HCEC 1CT (cell line): ENCODE measurements at regions not wholly inside any gene's neighbourhood (a gene's known extent, or its start where the extent isn't known, plus 50 kb on each side); places are given as distances from the start of the nearest gene placed in this dataset.

Source experiments
- DNase-seq: peaks from one replicate; pipeline ENCODE4 v3.0.0-alpha.2; 2017

- no peak for DNase-seq
Measured at GRCh38 chr4:178066338-178066941, 624.2 kb upstream of the AGA start.

DNA sequence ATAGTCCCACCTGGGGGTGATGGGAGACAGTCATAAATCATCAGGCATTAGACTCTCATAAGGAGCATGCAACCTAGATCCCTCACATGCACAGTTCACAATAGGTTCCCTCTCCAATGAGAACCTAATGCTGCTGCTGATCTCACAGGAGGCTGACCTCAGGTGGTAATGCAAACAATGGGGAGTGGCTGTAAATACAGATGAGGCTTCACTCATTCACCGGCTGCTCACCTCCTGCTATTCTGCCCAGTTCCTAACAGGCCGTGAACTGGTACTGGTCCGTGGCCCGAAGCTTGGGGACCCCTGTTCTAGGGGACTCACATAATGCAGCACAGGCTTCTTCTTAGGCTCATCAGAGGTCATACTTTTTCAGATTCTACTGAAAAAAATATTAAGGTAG, 625.9 kb upstream of the AGA start:
- no peak for DNase-seq

DNA sequence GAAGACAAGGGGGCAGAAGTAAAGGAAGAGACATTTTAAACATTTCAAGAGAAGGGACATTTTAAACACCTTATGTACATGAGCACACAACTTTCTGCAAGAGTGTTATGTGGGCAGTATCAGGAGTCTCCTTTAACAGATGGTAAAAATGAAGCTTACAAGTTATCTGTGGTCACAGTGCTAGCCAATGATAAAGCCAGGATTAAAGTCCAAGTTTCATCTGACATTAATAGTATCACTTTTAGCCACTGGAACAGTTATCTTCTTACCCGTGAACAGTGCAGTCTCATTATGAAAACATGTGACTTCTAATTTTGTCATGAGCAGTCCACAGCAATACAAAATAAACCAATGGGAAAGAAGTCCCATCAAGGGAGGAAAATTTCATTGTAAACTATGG, 627.9 kb upstream of the AGA start:
- DNase-seq, result no peak

- no peak for DNase-seq
Measured at GRCh38 chr4:178080312-178080711, 638.1 kb upstream of the AGA start.

- peak; percentile 25 for DNase-seq
Measured at GRCh38 chr4:178081176-178081575, 638.9 kb upstream of the AGA start.

GRCh38 chr4:178081896-178082295, 639.7 kb upstream of the AGA start:
- DNase-seq, result no peak

GRCh38 chr4:178082906-178083305, 640.7 kb upstream of the AGA start:
- no peak for DNase-seq

DNA sequence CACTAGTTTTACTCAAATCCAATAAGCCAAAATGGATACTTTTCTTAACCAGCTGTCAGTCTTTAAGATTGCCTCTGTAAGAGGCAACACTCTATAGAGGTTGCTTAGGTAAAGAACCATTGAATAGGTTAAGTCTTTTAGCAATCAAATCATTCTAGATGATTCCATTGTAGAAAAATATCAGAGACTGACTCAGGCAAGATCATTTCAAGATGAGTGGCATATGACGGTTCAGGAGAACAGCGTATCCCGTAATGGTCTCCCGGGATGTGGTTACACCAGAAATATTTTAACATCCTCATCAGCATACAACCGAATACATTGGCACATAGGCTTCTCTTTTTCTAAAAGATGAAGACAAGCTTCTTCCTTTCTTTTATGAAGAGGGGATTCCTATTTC, 641.7 kb upstream of the AGA start:
- DNase-seq, result no peak

DNA sequence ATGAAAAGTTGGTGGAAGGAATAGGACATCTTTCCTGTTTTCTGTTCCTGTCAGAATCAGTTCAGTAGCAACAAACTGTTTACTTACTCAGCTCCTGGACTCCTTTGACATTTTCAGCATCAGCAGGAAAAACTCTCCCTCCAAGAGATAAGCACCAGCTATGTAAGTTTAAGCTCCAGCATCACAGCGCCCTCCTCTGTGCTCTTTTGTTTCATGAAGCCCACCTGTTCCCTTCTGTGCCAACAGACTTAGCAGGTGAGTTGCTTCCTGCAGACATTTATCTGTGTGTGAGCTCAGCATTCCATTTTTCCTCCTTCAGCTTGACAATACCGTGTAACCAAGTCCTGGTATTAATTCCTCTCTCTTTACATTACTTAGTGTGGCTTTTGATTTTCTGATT, 644.1 kb upstream of the AGA start:
- no peak for DNase-seq

- DNase-seq, result no peak
Measured at GRCh38 chr4:178090640-178091411, 648.6 kb upstream of the AGA start.

DNA sequence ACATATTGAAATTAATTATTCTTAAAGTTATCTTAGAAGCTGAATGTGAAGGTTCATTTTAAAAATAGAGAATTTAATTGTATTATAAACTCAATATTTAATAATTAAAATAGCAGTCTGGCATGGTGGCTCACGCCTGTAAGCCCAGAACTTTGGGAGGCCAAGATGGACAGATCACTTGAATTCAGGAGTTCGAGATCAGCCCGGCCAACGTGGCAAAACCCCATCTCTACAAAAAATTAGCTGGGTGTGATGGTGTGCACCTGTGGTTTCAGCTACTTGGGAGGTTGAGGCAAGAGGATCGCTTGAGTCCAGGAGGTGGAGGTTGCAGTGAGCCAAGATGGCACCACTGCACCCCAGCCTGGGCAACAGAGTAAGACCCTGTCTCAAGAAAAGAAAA, 659.9 kb upstream of the AGA start:
- DNase-seq, result no peak

DNA sequence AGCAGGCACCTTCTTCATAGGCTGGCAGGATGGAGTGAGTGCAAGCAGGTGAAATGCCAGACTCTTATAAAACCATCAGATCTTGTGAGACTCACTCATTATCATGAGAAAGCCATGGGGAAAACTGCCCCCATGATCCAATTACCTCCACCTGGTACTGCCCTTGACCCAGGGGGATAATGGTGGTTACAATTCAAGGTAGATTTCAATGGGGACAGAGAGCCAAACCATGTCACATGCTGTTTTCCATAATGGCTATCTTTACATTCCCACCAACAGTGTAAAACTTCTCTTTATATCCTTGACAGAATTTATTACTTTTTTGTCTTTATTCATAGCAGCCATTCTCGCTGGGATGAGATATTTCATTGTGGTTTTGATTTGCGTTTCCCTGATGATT, 663.0 kb upstream of the AGA start:
- DNase-seq, result no peak

DNA sequence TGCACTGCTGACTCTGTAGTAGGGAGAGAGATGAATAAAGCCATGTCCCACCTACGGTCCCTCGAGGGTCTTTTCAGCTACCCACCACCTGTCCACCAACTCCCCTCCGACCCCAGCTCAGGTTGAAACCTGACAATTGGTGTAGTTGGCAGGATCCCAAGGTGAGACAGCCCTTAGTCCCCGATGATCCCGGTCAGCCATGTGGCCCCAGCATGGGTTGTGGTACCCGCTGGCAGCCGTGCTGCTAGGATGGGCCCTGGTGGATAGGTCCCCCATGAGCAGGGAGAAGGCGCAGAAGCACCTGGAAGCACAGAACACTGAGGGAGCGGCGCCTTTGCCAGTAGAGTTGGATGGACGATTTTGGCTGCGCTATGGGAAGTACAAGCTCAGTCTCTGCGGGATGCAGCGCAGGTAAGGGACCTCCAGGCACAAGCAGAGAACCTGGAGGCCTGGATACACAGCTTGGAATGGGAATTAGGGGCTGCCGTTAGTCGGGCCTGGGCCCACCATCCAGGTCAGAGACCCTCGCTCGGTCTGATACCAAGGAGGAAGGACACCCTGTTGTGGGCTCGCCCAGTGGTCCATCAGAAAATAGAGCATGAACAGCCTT, 694.6 kb upstream of the AGA start:
- no peak for DNase-seq

DNA sequence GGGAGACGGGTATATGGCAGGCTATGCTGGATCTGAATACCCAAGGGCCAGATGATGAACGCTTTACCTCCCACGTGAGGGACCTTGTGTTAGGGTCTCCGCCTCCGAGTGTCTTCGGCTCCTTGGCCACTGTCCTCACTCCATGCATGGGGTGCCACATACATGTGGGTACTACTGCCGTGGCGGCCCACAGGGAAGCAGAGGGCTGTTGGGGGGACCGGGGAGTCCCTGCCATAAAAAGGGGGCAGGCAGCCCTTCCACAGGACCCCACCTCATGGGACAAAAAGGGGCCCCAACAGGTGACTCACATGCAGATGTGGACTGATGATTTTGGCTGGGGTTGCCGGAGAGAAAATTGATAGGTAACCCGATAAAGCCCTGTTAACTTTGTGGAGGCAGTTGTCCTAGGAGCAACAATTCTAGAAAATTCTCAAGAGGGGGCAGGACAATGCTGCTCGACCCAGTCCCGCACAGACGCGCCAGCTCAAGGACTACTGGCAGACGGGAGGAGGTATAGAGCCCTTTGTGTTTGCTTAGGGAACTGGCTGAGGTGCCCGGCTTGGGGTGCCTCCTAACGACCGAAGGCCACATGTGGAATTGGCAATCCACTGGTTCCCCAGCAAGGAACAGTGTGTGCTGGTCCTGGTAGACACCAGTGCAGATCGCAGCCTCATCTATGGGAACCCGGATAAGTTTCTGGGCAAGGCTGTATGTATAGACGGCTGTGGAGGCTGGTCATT, 695.7 kb upstream of the AGA start:
- no peak for DNase-seq

GRCh38 chr4:178138491-178138890, 696.3 kb upstream of the AGA start:
- DNase-seq, result no peak

GRCh38 chr4:178140326-178140915, 698.2 kb upstream of the AGA start:
- DNase-seq, result no peak

GRCh38 chr4:178142724-178143123, 700.5 kb upstream of the AGA start:
- DNase-seq, result no peak

DNA sequence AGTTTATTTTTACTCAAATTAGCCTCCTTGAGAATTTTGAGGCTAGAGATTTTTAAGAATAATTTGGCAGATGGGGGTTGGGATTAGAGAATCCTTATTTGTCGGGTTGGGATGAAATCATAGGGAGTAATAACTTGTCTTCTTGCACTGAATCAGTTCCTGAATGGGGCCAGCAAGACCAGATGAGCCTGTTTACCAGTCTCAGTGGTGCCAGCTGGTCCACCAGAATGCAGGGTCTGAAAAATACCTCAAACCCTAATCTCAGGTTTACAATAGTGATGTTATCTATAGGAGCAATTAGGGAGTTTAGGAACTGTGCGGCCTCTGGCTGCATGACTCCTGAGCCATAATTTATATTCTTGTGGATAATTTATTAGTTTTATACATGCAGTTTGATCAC, 705.9 kb upstream of the AGA start:
- DNase-seq, result no peak

GRCh38 chr4:178165251-178165950, 723.2 kb upstream of the AGA start:
- no peak for DNase-seq

- DNase-seq, result no peak
Measured at GRCh38 chr4:178165951-178166308, 723.7 kb upstream of the AGA start.

DNA sequence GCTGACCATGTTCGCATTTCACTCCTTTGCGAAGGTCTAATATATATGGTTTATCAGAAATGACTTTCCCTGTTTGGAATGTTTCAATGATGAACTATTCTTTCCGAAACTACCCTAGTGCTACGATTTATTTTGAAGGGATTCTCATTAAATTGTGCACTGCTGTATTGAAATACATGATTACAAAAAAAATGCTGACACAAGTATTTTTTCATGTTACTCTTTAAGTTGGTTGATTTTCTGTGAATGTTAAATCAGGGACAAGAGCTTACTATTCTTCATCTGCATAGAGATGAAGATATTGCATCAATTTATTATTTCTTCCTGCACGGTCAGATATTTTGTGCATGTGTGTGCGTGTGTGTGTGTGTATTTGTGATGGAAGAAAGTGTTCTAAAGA, 731.5 kb upstream of the AGA start:
- no peak for DNase-seq

- DNase-seq, result no peak
Measured at GRCh38 chr4:178174756-178175155, 732.5 kb upstream of the AGA start.

DNA sequence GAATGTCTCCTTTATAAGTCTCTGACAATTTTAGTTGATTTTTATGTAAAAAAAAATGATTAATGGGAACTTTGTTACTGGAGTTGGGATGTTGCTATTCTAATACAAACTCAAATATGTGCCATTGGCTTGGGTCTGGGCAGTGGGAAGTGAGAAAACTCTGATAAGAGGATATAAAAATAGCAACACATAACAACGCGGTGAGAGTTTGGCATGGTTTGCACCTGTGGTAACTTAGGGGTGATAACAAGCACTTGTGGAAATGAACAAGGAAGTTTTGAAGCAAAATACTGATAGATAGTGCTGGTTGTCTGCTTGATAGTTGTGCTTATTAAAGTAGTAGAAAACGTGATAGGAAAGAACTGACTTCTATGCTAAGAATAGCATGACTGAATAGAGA, 743.3 kb upstream of the AGA start:
- DNase-seq, result no peak
